PC-3 (cell line): ENCODE measurements at regions not wholly inside any gene's neighbourhood (a gene's known extent, or its start where the extent isn't known, plus 50 kb on each side); places are given as distances from the start of the nearest gene placed in this dataset.
"Not testable (repeated sequence)": the region's sequence is repeated elsewhere in the genome, so short reads cannot be mapped to it uniquely, and the experiment has no call there.

Source experiments
- ATAC-seq: fragments of 200-7000 bp; cut with Tn5 transposase; 2 replicates; pipeline ENCODE4 v1.9.1; 2020; ENCODE audit warnings: mild to moderate bottlenecking, moderate library complexity
- BruUV-seq: library from RNA; stranded (reverse); fragments of 400-500 nt; replicated peaks from 2 replicates; lab custom pipeline; 2021; lab: Mats Ljungman, UMichigan
- CTCF ChIA-PET: fragments of 300-600 bp; sonication (Branson Sonifier 250); formaldehyde crosslinking; loops from one replicate; lab custom pipeline; 2022; ENCODE audit warnings: antibody characterized with exemption; lab: Charles Lee
- POLR2A ChIA-PET: fragments of 300-600 bp; sonication (Branson Sonifier 250); formaldehyde crosslinking; loops from one replicate; lab custom pipeline; 2022; ENCODE audit warnings: antibody characterized with exemption; ENCODE audit not compliant: unreplicated experiment; lab: Charles Lee
- DNase-seq: peaks from one replicate; pipeline ENCODE4 v3.0.0-alpha.2; 2015
- H2AFZ ChIP-seq: fragments of 300-600 bp; sonication (generic); 2 replicates; pipeline ENCODE4 v1.6.0; 2016; ENCODE audit warnings: antibody characterized with exemption, low read length
- H3F3A ChIP-seq: fragments of 300-600 bp; sonication (generic); one replicate; pipeline ENCODE4 v1.6.0; 2017; ENCODE audit warnings: antibody characterized with exemption, low read length, control low read depth, mild to moderate bottlenecking; ENCODE audit not compliant: unreplicated experiment
- H3K27ac ChIP-seq: fragments of 300-600 bp; sonication (generic); 2 replicates; pipeline ENCODE4 v1.5.1; 2016; ENCODE audit warnings: mild to moderate bottlenecking, low read length
- H3K27me3 ChIP-seq: fragments of 300-600 bp; sonication (generic); 2 replicates; pipeline ENCODE4 v1.6.1; 2016; ENCODE audit warnings: low read length, mixed read lengths
- H3K36me3 ChIP-seq: fragments of 300-600 bp; sonication (generic); 2 replicates; pipeline ENCODE4 v1.6.1; 2016; ENCODE audit warnings: low read depth, mixed run types, low read length, mixed read lengths
- H3K4me1 ChIP-seq: fragments of 300-600 bp; sonication (generic); 2 replicates; pipeline ENCODE4 v1.5.1; 2016; ENCODE audit warnings: low read length; ENCODE audit not compliant: insufficient read depth
- H3K4me2 ChIP-seq: fragments of 300-600 bp; sonication (generic); 2 replicates; pipeline ENCODE4 v1.6.0; 2016; ENCODE audit warnings: low read length
- H3K4me3 ChIP-seq: fragments of 300-600 bp; sonication (generic); 2 replicates; pipeline ENCODE4 v1.5.1; 2016; ENCODE audit warnings: mild to moderate bottlenecking, low read length, mixed read lengths
- H3K79me2 ChIP-seq: fragments of 300-600 bp; sonication (generic); 2 replicates; pipeline ENCODE4 v1.6.1; 2017; ENCODE audit warnings: low read length, mixed read lengths
- H3K9ac ChIP-seq: fragments of 300-600 bp; sonication (generic); 2 replicates; pipeline ENCODE4 v1.6.0; 2016; ENCODE audit warnings: mild to moderate bottlenecking, low read length
- H3K9me2 ChIP-seq: fragments of 300-600 bp; sonication (generic); replicated peaks from 2 replicates; pipeline ENCODE4 v1.6.1; 2016; ENCODE audit warnings: mixed run types, low read length, mixed read lengths
- H3K9me3 ChIP-seq: fragments of 300-600 bp; sonication (generic); 2 replicates; pipeline ENCODE4 v1.6.1; 2016; ENCODE audit warnings: low read length, mixed read lengths
- H4K20me1 ChIP-seq: fragments of 300-600 bp; sonication (generic); 2 replicates; pipeline ENCODE4 v1.6.1; 2016; ENCODE audit warnings: low read length, mixed read lengths
- EZH2 ChIP-seq: fragments of 300-600 bp; sonication (generic); IDR thresholded peaks from one replicate; pipeline ENCODE4 v1.6.1; 2017; ENCODE audit warnings: antibody characterized with exemption, mild to moderate bottlenecking, low read length; ENCODE audit not compliant: unreplicated experiment
- EZH2phosphoT487 ChIP-seq: fragments of 300-600 bp; sonication (generic); IDR thresholded peaks from 2 replicates; pipeline ENCODE4 v1.6.1; 2018; ENCODE audit warnings: mild to moderate bottlenecking, antibody characterized with exemption, low read length, borderline replicate concordance
- intact Hi-C: fragments of 100-400 bp; cut with micrococcal nuclease; formaldehyde crosslinking; loops from 2 replicates; pipeline ENCODE4 v1.9.0; 2023
- TF ChIP-seq, protein P1 (sequence below): fragments of 300-600 bp; sonication (generic); conservative IDR thresholded peaks from 2 replicates; pipeline ENCODE4 v1.5.1; 2017; ENCODE audit warnings: antibody characterized with exemption, low read depth, mild to moderate bottlenecking, low read length

- no peak overlapping the region for H3K27ac ChIP-seq
- H3K4me3 ChIP-seq = no peak overlapping the region
- no peaks in the 10 kb centered on the region for H3K79me2 ChIP-seq
- intact Hi-C loops = no loop called here
- no peaks in the 10 kb centered on the region for H3K4me1 ChIP-seq
- H3K36me3 ChIP-seq = no peaks in the 10 kb centered on the region
- ATAC-seq (no peak), DNase-seq (no peak)
- TF ChIP-seq EZH2 = no peak
- no peaks in the 10 kb centered on the region for H3K27me3 ChIP-seq
- H3K9ac ChIP-seq = no peak overlapping the region
- no peak overlapping the region for H2AFZ ChIP-seq
- ChIA-PET CTCF (no interaction called here), POLR2A (no interaction called here)
- no peak overlapping the region for H3K4me2 ChIP-seq
- H4K20me1 ChIP-seq = no peaks in the 10 kb centered on the region
- H3K9me3 ChIP-seq = no peaks in the 10 kb centered on the region
- no peaks in the 10 kb centered on the region for H3F3A ChIP-seq
- H3K9me2 ChIP-seq = no peaks in the 10 kb centered on the region
- no TSS peak for BruUV-seq
Measured at GRCh38 chr7:52747817-52748216, 287.6 kb upstream of the POM121L12 start.

- Histone ChIP-seq H3K4me1 (no peaks in the 10 kb centered on the region), H3K36me3 (no peaks in the 10 kb centered on the region), H3K9me3 (no peaks in the 10 kb centered on the region), H3K4me2 (no peak overlapping the region), H3K27ac (no peak overlapping the region), H2AFZ (no peak overlapping the region), H3K27me3 (no peaks in the 10 kb centered on the region), H3K9me2 (no peaks in the 10 kb centered on the region), H4K20me1 (no peaks in the 10 kb centered on the region), H3F3A (no peaks in the 10 kb centered on the region), H3K79me2 (no peaks in the 10 kb centered on the region), H3K4me3 (no peak overlapping the region), H3K9ac (no peak overlapping the region)
- DNase-seq (no peak), ATAC-seq (no peak)
- intact Hi-C loops = no loop called here
- ChIA-PET POLR2A (no interaction called here), CTCF (no interaction called here)
- TF ChIP-seq EZH2 (no peak), EZH2phosphoT487 (no peak)
- TF ChIP-seq, protein P1, sequence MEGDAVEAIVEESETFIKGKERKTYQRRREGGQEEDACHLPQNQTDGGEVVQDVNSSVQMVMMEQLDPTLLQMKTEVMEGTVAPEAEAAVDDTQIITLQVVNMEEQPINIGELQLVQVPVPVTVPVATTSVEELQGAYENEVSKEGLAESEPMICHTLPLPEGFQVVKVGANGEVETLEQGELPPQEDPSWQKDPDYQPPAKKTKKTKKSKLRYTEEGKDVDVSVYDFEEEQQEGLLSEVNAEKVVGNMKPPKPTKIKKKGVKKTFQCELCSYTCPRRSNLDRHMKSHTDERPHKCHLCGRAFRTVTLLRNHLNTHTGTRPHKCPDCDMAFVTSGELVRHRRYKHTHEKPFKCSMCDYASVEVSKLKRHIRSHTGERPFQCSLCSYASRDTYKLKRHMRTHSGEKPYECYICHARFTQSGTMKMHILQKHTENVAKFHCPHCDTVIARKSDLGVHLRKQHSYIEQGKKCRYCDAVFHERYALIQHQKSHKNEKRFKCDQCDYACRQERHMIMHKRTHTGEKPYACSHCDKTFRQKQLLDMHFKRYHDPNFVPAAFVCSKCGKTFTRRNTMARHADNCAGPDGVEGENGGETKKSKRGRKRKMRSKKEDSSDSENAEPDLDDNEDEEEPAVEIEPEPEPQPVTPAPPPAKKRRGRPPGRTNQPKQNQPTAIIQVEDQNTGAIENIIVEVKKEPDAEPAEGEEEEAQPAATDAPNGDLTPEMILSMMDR = no peak
- BruUV-seq = no TSS peak
Measured at GRCh38 chr7:52741670-52742290, 293.7 kb upstream of the POM121L12 start.

GRCh38 chr7:52735656-52736055 lies 299.8 kb upstream of the POM121L12 start:
- Histone ChIP-seq H3K79me2 (no peaks in the 10 kb centered on the region), H3K4me2 (no peak overlapping the region), H3K9me2 (no peaks in the 10 kb centered on the region), H3K36me3 (no peaks in the 10 kb centered on the region), H3K27ac (no peak overlapping the region), H3K4me3 (no peak overlapping the region), H3K4me1 (no peaks in the 10 kb centered on the region), H4K20me1 (no peaks in the 10 kb centered on the region), H3K27me3 (no peaks in the 10 kb centered on the region), H2AFZ (no peak overlapping the region), H3K9me3 (no peaks in the 10 kb centered on the region), H3K9ac (no peak overlapping the region), H3F3A (no peaks in the 10 kb centered on the region)
- CTCF ChIA-PET = no interaction called here
- POLR2A ChIA-PET = no interaction called here
- no TSS peak for BruUV-seq
- TF ChIP-seq EZH2phosphoT487 (no peak), EZH2 (no peak)
- TF ChIP-seq, protein P1 = no peak
- intact Hi-C loops = no loop called here
- DNase-seq = no peak
- ATAC-seq = no peak

DNA sequence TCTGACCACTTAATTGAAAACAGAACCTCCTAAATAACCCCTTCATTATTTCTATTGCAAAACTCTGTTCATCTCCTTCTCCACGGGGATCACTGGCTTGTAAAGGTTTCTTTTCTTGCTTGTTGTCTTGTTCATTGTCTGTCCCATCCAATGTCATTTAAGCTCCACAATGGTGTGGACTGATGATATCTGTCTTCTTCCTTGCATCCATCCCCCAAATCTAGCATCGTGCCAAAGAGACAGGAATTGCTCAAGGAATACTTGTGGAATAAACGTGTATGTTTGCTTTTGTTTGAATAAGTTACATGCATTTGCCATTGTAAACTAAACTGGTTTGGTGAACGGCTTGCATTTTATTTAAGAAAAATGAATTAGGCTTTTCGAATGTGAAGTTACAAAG lies 306.8 kb upstream of the POM121L12 start:
- H3K79me2 ChIP-seq, H3F3A ChIP-seq, H3K36me3 ChIP-seq, H2AFZ ChIP-seq, H3K9me3 ChIP-seq, H3K4me3 ChIP-seq, DNase-seq, H3K9ac ChIP-seq, H3K27ac ChIP-seq, H3K27me3 ChIP-seq, POLR2A ChIA-PET, CTCF ChIA-PET, H3K9me2 ChIP-seq, BruUV-seq, H3K4me1 ChIP-seq, ATAC-seq, intact Hi-C loops, H4K20me1 ChIP-seq, H3K4me2 ChIP-seq: not testable (repeated sequence)
